ENCODE measurements at regions not wholly inside any gene's neighbourhood (a gene's known extent, or its start where the extent isn't known, plus 50 kb on each side); places are given as distances from the start of the nearest gene placed in this dataset.

- DNase-seq, result no peak
Measured at GRCh38 chr20:7818477-7818876, 121.8 kb downstream of the HAO1 start.

- DNase-seq, result no peak
Measured at GRCh38 chr20:7820897-7821296, 119.4 kb downstream of the HAO1 start.

GRCh38 chr20:7822772-7823171 lies 117.5 kb downstream of the HAO1 start:
- no peak for DNase-seq

GRCh38 chr20:7828437-7828836 lies 111.8 kb downstream of the HAO1 start:
- no peak for DNase-seq

- DNase-seq, result no peak
Measured at GRCh38 chr20:7829031-7829430, 111.2 kb downstream of the HAO1 start.

GRCh38 chr20:7829776-7830175 lies 110.5 kb downstream of the HAO1 start:
- no peak for DNase-seq
